C4-2B (cell line): ENCODE measurements at regions not wholly inside any gene's neighbourhood (a gene's known extent, or its start where the extent isn't known, plus 50 kb on each side); places are given as distances from the start of the nearest gene placed in this dataset.

Experiments
- CTCF ChIP-seq: fragments of 450-650 bp; conservative IDR thresholded peaks from 2 replicates; pipeline ENCODE4 v1.5.1; 2017; ENCODE audit warnings: mild to moderate bottlenecking
- ZFX ChIP-seq: fragments of 450-650 bp; IDR thresholded peaks from 2 replicates; pipeline ENCODE4 v1.6.1; 2017

- TF ChIP-seq CTCF (no peak), ZFX (no peak)
These were observed 113.3 kb downstream of the DIPK2A start for GRCh38 chr3:144084929-144085328.
